Neural cell (in vitro differentiated cells): ENCODE measurements at regions not wholly inside any gene's neighbourhood (a gene's known extent, or its start where the extent isn't known, plus 50 kb on each side); places are given as distances from the start of the nearest gene placed in this dataset.
"Not testable (repeated sequence)": the region's sequence is repeated elsewhere in the genome, so short reads cannot be mapped to it uniquely, and the experiment has no call there.

Experiments used
- EP300 ChIP-seq: fragments of 450-650 bp; conservative IDR thresholded peaks from 2 replicates; pipeline ENCODE4 v1.6.1; 2014; ENCODE audit warnings: antibody characterized with exemption, mild to moderate bottlenecking, moderate library complexity; ENCODE audit not compliant: poor library complexity, severe bottlenecking
- EZH2 ChIP-seq: fragments of 200-600, 300-800 bp; shearing (Covaris generic), sonication (generic); IDR thresholded peaks from 2 replicates; pipeline ENCODE4 v1.6.1; 2014; ENCODE audit warnings: antibody characterized with exemption, low read length, borderline replicate concordance, mild to moderate bottlenecking; ENCODE audit not compliant: insufficient read depth, poor library complexity, severe bottlenecking
- POLR2AphosphoS5 ChIP-seq: IDR thresholded peaks from 2 replicates; pipeline ENCODE4 v1.6.1; 2012
- RAD21 ChIP-seq: fragments of 450-650 bp; conservative IDR thresholded peaks from 2 replicates; pipeline ENCODE4 v1.6.1; 2014; ENCODE audit warnings: antibody characterized with exemption, mild to moderate bottlenecking, moderate library complexity
- REST ChIP-seq: IDR thresholded peaks from 2 replicates; pipeline ENCODE4 v1.6.1; 2012; ENCODE audit warnings: borderline replicate concordance
- SMC3 ChIP-seq: fragments of 450-650 bp; conservative IDR thresholded peaks from 2 replicates; pipeline ENCODE4 v1.6.1; 2014; ENCODE audit warnings: antibody characterized with exemption, mild to moderate bottlenecking, moderate library complexity; ENCODE audit not compliant: poor library complexity
- TAF1 ChIP-seq: IDR thresholded peaks from 2 replicates; pipeline ENCODE4 v1.6.1; 2012; ENCODE audit warnings: low read depth
- TF ChIP-seq, protein P1 (sequence below): fragments of 450-650 bp; IDR thresholded peaks from 2 replicates; pipeline ENCODE4 v1.5.1; 2014; ENCODE audit warnings: antibody characterized with exemption, mild to moderate bottlenecking, moderate library complexity; ENCODE audit not compliant: poor library complexity, severe bottlenecking

- TF ChIP-seq EZH2, RAD21, POLR2AphosphoS5, REST, SMC3, EP300, TAF1: not testable (repeated sequence)
- TF ChIP-seq, protein P1, sequence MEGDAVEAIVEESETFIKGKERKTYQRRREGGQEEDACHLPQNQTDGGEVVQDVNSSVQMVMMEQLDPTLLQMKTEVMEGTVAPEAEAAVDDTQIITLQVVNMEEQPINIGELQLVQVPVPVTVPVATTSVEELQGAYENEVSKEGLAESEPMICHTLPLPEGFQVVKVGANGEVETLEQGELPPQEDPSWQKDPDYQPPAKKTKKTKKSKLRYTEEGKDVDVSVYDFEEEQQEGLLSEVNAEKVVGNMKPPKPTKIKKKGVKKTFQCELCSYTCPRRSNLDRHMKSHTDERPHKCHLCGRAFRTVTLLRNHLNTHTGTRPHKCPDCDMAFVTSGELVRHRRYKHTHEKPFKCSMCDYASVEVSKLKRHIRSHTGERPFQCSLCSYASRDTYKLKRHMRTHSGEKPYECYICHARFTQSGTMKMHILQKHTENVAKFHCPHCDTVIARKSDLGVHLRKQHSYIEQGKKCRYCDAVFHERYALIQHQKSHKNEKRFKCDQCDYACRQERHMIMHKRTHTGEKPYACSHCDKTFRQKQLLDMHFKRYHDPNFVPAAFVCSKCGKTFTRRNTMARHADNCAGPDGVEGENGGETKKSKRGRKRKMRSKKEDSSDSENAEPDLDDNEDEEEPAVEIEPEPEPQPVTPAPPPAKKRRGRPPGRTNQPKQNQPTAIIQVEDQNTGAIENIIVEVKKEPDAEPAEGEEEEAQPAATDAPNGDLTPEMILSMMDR: not testable (repeated sequence)
Measured at GRCh38 chr2:111275047-111275853, 154.5 kb downstream of the BCL2L11 start.
